Hematopoietic multipotent progenitor cell treated with erythropoietin and hydrocortisone succinate and interleukin-3 and kit ligand, for 17 days (in vitro differentiated cells): ENCODE measurements at regions not wholly inside any gene's neighbourhood (a gene's known extent, or its start where the extent isn't known, plus 50 kb on each side); places are given as distances from the start of the nearest gene placed in this dataset.

ENCODE experiments used
- DNase-seq: peaks from one replicate; pipeline ENCODE4 v3.0.0-alpha.2; 2015; ENCODE audit warnings: low spot score

DNA sequence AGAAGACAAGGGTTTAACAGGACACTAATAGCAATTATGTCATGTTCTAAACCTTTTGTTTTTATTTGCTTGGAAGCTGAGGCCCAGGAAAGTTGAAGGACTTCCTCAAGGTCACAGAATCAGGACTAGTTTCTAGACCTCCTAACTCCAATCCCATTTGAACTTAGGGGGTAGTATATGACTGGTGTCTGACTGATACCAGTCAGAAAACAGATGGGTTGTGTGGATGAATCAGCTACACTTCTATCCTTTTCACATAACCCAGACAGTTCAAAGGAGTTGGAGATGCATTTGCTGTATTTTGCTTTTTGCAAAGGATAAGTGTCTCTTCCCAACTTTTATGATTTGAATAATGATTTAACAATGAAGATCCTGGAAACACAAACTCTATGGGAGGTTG, 322.5 kb downstream of the HLX start:
- DNase-seq = no peak

- DNase-seq = peak; percentile 70
Measured at GRCh38 chr1:221203224-221204054, 324.2 kb downstream of the HLX start.

- no peak for DNase-seq
Measured at GRCh38 chr1:221204055-221204833, 325.0 kb downstream of the HLX start.

DNA sequence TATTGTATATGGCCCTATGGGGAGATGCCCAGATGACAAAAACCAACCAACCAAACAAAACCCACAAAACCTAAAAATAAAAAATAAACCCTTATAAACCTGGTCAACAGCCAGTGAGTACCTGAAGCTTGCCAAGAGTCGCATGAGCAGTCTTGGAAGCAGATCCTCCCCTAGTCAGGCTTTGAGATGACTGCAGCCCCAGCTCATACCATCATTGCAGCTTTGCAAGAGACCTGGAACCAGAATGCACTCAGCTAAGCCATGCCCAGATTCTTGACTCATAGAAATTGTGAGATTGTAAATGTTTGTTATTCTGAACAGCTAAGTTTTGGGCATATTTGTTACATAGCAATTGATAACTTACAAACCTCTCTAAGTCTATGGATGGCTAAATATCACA, 326.8 kb downstream of the HLX start:
- DNase-seq = no peak

DNA sequence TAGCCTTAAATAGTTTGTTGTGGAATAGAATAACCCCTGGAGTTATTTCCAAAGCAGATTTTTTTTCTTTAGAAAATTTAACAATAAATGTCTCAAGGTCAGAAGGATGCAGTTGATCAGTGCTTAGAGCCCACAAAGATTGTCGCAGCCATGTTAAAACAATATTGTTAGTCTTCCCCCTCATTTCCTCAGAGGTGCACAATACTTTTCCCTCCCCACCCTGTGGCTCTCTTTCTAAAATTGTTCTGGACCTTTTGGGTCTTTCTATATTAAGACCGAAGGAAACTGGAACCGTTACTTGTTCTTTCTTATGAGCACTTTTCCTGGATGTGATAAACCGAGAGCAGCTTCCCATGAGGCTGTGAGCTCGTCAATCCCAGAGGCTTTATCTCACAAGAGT, 333.7 kb downstream of the HLX start:
- DNase-seq = no peak

GRCh38 chr1:221217029-221217428, 337.8 kb downstream of the HLX start:
- no peak for DNase-seq

- DNase-seq = no peak
Measured at GRCh38 chr1:221223281-221223680, 344.0 kb downstream of the HLX start.

DNA sequence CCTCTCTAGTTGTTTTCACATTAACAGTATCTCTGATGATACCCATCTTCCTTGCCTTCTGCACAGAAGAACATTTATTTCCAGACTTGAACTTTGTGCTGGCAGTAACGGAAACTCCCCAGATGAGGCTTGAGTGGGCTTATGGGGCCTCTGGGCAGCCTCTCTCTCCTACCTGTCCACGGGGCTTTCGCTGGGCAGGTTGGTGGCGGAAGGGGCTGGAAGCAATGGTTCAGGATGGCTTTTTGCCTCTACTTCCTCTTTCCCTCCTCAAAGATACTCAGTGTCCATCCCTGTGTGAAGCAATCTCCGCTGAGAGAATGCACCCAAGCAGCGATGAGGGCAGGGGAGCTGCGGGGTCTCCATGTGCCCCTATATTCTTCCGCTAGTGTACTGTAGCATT, 348.2 kb downstream of the HLX start:
- DNase-seq = no peak

- DNase-seq = no peak
Measured at GRCh38 chr1:221227872-221228337, 348.7 kb downstream of the HLX start.

DNA sequence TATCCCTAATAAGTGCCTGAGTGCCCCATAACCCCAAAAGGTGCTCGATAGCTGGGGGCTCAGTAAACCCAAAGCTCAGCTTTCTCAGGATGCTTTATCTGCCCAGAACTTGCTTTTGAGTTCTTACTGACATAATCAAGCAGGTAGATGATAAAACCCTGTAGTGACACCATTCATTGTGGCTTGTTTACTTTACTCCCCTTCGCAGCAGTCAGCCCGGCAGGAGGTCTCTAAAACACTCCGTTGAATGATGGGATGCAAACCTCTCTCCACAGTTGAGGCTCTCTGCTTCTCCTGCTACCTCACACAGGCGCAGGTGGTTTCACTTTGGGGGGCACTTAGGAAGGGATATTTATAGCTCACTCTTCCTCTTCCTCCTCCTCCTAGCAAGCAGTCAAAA, 349.4 kb downstream of the HLX start:
- DNase-seq = no peak

- no peak for DNase-seq
Measured at GRCh38 chr1:221230605-221231004, 351.4 kb downstream of the HLX start.

GRCh38 chr1:221234791-221235190, 355.5 kb downstream of the HLX start:
- DNase-seq = no peak

GRCh38 chr1:221237587-221237986, 358.3 kb downstream of the HLX start:
- no peak for DNase-seq

DNA sequence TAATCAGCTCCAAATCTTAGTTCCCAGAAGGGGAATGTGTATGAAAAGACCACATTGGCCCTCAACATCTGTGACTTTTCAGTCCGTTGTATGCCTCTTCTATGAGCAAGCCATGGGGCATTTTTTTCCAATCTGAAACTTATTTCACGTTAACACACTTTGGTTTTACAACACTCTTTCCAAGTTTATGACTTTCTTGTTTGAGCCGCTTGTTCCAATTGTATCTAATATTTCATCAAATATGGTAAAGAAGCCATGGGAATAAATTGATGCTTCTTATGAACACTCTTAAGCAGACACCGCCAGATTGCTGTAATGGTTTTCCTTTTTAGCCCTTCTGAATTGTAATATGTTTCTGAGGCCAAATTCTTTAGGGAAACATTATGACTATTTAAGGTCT, 359.9 kb downstream of the HLX start:
- DNase-seq = no peak

- no peak for DNase-seq
Measured at GRCh38 chr1:221239792-221240191, 360.5 kb downstream of the HLX start.

DNA sequence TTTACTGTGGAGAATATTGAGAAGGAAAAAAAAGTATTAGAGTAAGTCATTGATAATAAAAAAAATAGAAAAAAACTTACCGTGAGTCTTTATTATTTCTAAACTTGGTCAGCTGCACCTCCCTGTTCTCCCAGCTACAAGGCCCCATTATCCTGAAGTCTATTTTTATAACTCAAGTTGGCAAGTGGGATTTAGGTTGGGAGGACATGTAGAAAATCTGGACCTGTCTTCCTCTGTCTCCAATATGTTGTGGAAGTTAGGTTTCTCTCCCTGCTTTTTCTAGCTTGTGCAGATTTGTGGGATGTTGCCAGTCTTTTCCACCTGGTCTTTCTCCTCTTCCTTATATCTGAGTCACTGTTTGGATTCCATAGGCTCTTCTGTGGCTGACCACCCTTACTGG, 361.4 kb downstream of the HLX start:
- no peak for DNase-seq

GRCh38 chr1:221241157-221241556, 361.9 kb downstream of the HLX start:
- no peak for DNase-seq

- DNase-seq = no peak
Measured at GRCh38 chr1:221241592-221241991, 362.3 kb downstream of the HLX start.

- no peak for DNase-seq
Measured at GRCh38 chr1:221246067-221246466, 366.8 kb downstream of the HLX start.

GRCh38 chr1:221246628-221247415, 367.6 kb downstream of the HLX start:
- DNase-seq = no peak

DNA sequence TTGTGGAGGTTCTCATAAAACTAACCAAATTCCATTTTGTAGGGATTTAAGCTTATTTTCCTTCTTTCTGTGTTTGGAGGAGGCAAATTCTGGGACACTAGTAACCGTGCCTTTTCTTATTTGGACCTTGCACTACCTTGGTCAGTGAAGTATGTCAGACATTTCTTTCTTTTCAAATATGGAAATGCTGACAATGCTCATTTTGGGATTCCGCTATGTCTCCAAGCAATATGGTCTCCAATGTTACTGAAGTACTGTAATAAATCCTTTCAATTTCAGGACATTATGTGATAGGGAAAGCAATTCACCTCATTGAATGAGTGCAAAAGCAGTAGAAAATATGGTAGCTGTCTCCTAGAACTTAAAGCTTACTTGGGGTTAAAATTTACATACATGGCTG, 372.3 kb downstream of the HLX start:
- no peak for DNase-seq

DNA sequence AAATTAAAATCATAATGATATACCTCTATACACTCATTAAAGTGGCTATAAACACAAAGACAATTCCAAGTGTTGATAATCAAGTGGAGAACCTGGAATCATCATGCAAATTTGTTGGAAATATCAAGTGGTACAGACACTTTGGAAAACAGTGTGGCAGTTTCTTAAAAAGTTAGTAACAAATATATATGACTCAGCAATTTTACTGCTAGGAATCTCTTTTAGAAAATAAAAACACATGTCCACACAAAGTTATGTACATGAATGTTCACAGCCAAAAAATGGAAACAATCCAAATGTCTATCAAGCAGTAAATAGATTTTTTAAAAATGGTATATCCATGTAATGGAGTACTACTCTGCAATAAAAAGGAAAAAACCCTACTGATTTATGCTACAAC, 375.6 kb downstream of the HLX start:
- no peak for DNase-seq

- no peak for DNase-seq
Measured at GRCh38 chr1:221256773-221257172, 377.5 kb downstream of the HLX start.
